ENCODE measurements at regions not wholly inside any gene's neighbourhood (a gene's known extent, or its start where the extent isn't known, plus 50 kb on each side); places are given as distances from the start of the nearest gene placed in this dataset.

DNA sequence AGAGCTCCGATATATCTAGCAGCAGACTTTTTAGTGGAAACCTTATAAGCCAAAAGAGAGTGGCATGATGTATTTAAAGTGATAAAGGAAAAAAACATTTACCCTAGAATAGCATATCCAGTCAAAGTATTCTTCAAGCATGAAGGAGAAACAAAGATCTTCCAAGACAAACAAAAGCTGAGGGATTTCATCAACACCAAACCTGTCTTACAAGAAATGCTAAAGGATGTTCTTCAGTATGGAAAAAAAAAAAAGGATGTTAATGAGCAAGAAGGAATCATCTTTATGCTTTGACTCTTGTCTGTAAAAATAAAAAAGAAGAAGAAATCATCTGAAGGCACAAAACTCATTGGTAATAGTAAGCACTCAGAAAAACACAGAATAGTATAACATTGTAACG, 338.2 kb downstream of the TLE1 start:
- no peak overlapping the region for H3K4ac ChIP-seq (replicated peaks; ENCODE audit: insufficient read length, low read depth, low read length)
- no peak for TF ChIP-seq EP300 (IDR thresholded peaks at IDR 0.05; ENCODE audit: borderline replicate concordance in 1 of 2, low read depth in 2 of 2, low read length in 2 of 2)
- no peaks in the 10 kb centered on the region for H3K27me3 ChIP-seq (replicated peaks in 1 of 4; ENCODE audit: control insufficient read depth in 3 of 4, extremely low read depth in 1 of 4, insufficient read depth in 3 of 4, low read length in 3 of 4)
- H2AFZ ChIP-seq (ENCODE audit: low read length): no peak overlapping the region
- no peak overlapping the region for H2BK12ac ChIP-seq (ENCODE audit: low read depth, low read length)
- no peak overlapping the region for H2BK20ac ChIP-seq (ENCODE audit: low read length)
- H3K4me1 ChIP-seq (replicated peaks in 1 of 4; ENCODE audit: control insufficient read depth in 3 of 4, insufficient read depth in 4 of 4, low read length in 3 of 4): peaks cover 0 to 5% (median 0%) of the 10 kb centered on the region in 4 experiments; a peak in 2 of 7 replicates
- no peak overlapping the region for H2AK5ac ChIP-seq (ENCODE audit: low read depth, low read length)
- H4K91ac ChIP-seq (replicated peaks; ENCODE audit: insufficient read length, low read length): no peak overlapping the region
- H4K8ac ChIP-seq (ENCODE audit: extremely low read depth, insufficient read depth, low read length): no peak overlapping the region
- H3K56ac ChIP-seq (replicated peaks; ENCODE audit: insufficient read length, low read depth, low read length): no peak overlapping the region
- H2BK5ac ChIP-seq (ENCODE audit: low read depth, low read length): no peak overlapping the region
- H4K20me1 ChIP-seq (replicated peaks in 1 of 2; ENCODE audit: control insufficient read depth in 1 of 2, insufficient read depth in 2 of 2, low read length in 2 of 2): no peaks in the 10 kb centered on the region
- no peak overlapping the region for H3K23ac ChIP-seq (ENCODE audit: insufficient read length)
- no peak overlapping the region for H2BK15ac ChIP-seq (ENCODE audit: low read length)
- no peak overlapping the region for H3K18ac ChIP-seq (ENCODE audit: extremely low read depth, low read length)
- FAIRE-seq (no peak), DNase-seq (ENCODE audit: low read depth in 1 of 2, low spot score in 2 of 2) (no peak)
- no peak overlapping the region for H2BK120ac ChIP-seq (replicated peaks; ENCODE audit: low read depth, low read length)
- no peak overlapping the region for H3K4me2 ChIP-seq (ENCODE audit: insufficient read depth in 1 of 2, low read depth in 2 of 2, low read length in 2 of 2)
- no peaks in the 10 kb centered on the region for H3K9me3 ChIP-seq (ENCODE audit: insufficient read depth in 2 of 2, low read depth in 1 of 2, low read length in 1 of 2)
- ChIA-PET POLR2A (ENCODE audit: partially characterized antibody) (no interaction called here), CTCF (ENCODE audit: partially characterized antibody) (no interaction called here)
- no peaks in the 10 kb centered on the region for H3K23me2 ChIP-seq (ENCODE audit: low read depth, low read length)
- H3K4me3 ChIP-seq (ENCODE audit: extremely low read depth in 1 of 4, insufficient read depth in 2 of 4, low read depth in 3 of 4, low read length in 4 of 4): no peak overlapping the region
- H3K9ac ChIP-seq (replicated peaks in 1 of 4; ENCODE audit: extremely low read depth in 1 of 4, low read depth in 3 of 4, low read length in 3 of 4): no peak overlapping the region
- H3K79me1 ChIP-seq (ENCODE audit: low read depth, low read length): no peaks in the 10 kb centered on the region
- no peak overlapping the region for H3K14ac ChIP-seq (ENCODE audit: insufficient read length)
- no peaks in the 10 kb centered on the region for H3K79me2 ChIP-seq (ENCODE audit: control insufficient read depth in 1 of 2, insufficient read depth in 2 of 2, low read length in 2 of 2)
- H3K27ac ChIP-seq (ENCODE audit: low read depth, low read length): no peak overlapping the region
- WGBS, 2 experiments (ENCODE audit: extremely low coverage in 1 of 2, insufficient coverage in 1 of 2, insufficient read length in 1 of 2, insufficient replicate concordance in 2 of 2, low coverage in 1 of 2, low lambda C conversion rate in 2 of 2, missing lambda C conversion rate in 1 of 2): 82% methylated on average over 2 of the region's 2 CpGs; no CpG with 5 or more reads in 1 of the 2 experiments
- no peaks in the 10 kb centered on the region for H3K36me3 ChIP-seq (ENCODE audit: control insufficient read depth in 2 of 4, insufficient read depth in 4 of 4, low read length in 3 of 4)
- H4K5ac ChIP-seq (ENCODE audit: insufficient read length, low read depth, low read length): no peak overlapping the region
